Smooth muscle cell (in vitro differentiated cells): ENCODE measurements at regions not wholly inside any gene's neighbourhood (a gene's known extent, or its start where the extent isn't known, plus 50 kb on each side); places are given as distances from the start of the nearest gene placed in this dataset.

Source experiments
- DNase-seq: peaks from one replicate; lab custom pipeline; 2025; ENCODE audit not compliant: unreplicated experiment; lab: John Stamatoyannopoulos, UW
- H2AFZ ChIP-seq: fragments of 200-600 bp; sonication (generic); 2 replicates; pipeline ENCODE4 v1.6.0; 2016; ENCODE audit warnings: antibody characterized with exemption, low read depth, mild to moderate bottlenecking
- H3F3A ChIP-seq: fragments of 200-600 bp; sonication (generic); 2 replicates; pipeline ENCODE4 v1.6.0; 2017; ENCODE audit warnings: antibody characterized with exemption, low read depth
- H3K27ac ChIP-seq: fragments of 200-600 bp; sonication (generic); 2 replicates; pipeline ENCODE4 v1.5.1; 2016; ENCODE audit warnings: low read depth, mild to moderate bottlenecking
- H3K27me3 ChIP-seq: fragments of 200-600 bp; sonication (generic); 2 replicates; pipeline ENCODE4 v1.6.1; 2016; ENCODE audit warnings: low read depth, mild to moderate bottlenecking
- H3K36me3 ChIP-seq: fragments of 200-600 bp; sonication (generic); 2 replicates; pipeline ENCODE4 v1.5.1; 2016; ENCODE audit warnings: low read depth
- H3K4me1 ChIP-seq: fragments of 200-600 bp; sonication (generic); 2 replicates; pipeline ENCODE4 v1.5.1; 2016; ENCODE audit warnings: low read depth
- H3K4me2 ChIP-seq: fragments of 200-600 bp; sonication (generic); 2 replicates; pipeline ENCODE4 v1.6.0; 2016; ENCODE audit warnings: mild to moderate bottlenecking
- H3K4me3 ChIP-seq: fragments of 200-600 bp; sonication (generic); 2 replicates; pipeline ENCODE4 v1.5.1; 2016; ENCODE audit warnings: mild to moderate bottlenecking
- H3K79me2 ChIP-seq: fragments of 200-600 bp; sonication (generic); 2 replicates; pipeline ENCODE4 v1.6.0; 2016; ENCODE audit warnings: low read depth, mild to moderate bottlenecking
- H3K9ac ChIP-seq: fragments of 200-600 bp; sonication (generic); 2 replicates; pipeline ENCODE4 v1.6.0; 2016; ENCODE audit warnings: low read depth
- H3K9me3 ChIP-seq: fragments of 200-600 bp; sonication (generic); replicated peaks from 2 replicates; pipeline ENCODE4 v1.5.1; 2016; ENCODE audit warnings: low read depth
- H4K20me1 ChIP-seq: fragments of 200-600 bp; sonication (generic); 2 replicates; pipeline ENCODE4 v1.6.0; 2016; ENCODE audit warnings: low read depth
- CTCF ChIP-seq: fragments of 200-600 bp; sonication (generic); IDR thresholded peaks from 2 replicates; pipeline ENCODE4 v1.5.1; 2017; ENCODE audit warnings: borderline replicate concordance, mild to moderate bottlenecking, antibody characterized with exemption; ENCODE audit not compliant: insufficient read depth, poor library complexity, severe bottlenecking
- WGBS: methylation state at CpG from one replicate; pipeline ENCODE4 v1.1.7; 2016; ENCODE audit warnings: low lambda C conversion rate; 5-methylcytosine and 5-hydroxymethylcytosine counted together

GRCh38 chr4:174023641-174024040 is 259.8 kb downstream of the FBXO8 start:
- Histone ChIP-seq H3K36me3 (no peaks in the 10 kb centered on the region), H4K20me1 (no peaks in the 10 kb centered on the region), H3K9me3 (no peaks in the 10 kb centered on the region), H3K27ac (no peak overlapping the region), H3K79me2 (no peaks in the 10 kb centered on the region), H3K27me3 (no peaks in the 10 kb centered on the region), H3K4me1 (peaks cover 3% of the 10 kb centered on the region), H3F3A (no peaks in the 10 kb centered on the region), H3K9ac (no peak overlapping the region), H2AFZ (peak overlapping the region; percentile 74), H3K4me2 (no peak overlapping the region), H3K4me3 (no peak overlapping the region)
- DNase-seq, result no peak
- 59% methylated on average over 2 of the region's 2 CpGs for WGBS
- TF ChIP-seq CTCF, result no peak

- Histone ChIP-seq H3K27ac (peak overlapping the region; percentile 49), H2AFZ (no peak overlapping the region), H3K4me1 (no peaks in the 10 kb centered on the region), H3K9me3 (no peaks in the 10 kb centered on the region), H3K27me3 (no peaks in the 10 kb centered on the region), H3K4me2 (no peak overlapping the region), H3K36me3 (no peaks in the 10 kb centered on the region), H3K9ac (no peak overlapping the region), H4K20me1 (no peaks in the 10 kb centered on the region), H3K79me2 (no peaks in the 10 kb centered on the region), H3K4me3 (no peak overlapping the region), H3F3A (peaks cover 2% of the 10 kb centered on the region)
- WGBS, result 93% methylated on average over 7 of the region's 7 CpGs
- TF ChIP-seq CTCF, result no peak
- DNase-seq, result no peak
Measured at GRCh38 chr4:174018236-174018635, 265.2 kb downstream of the FBXO8 start.

- Histone ChIP-seq H4K20me1 (no peaks in the 10 kb centered on the region), H3K4me2 (peak overlapping the region; percentile 27), H3K9me3 (no peaks in the 10 kb centered on the region), H3K79me2 (no peaks in the 10 kb centered on the region), H2AFZ (no peak overlapping the region), H3K9ac (no peak overlapping the region), H3K4me3 (no peak overlapping the region), H3K36me3 (no peaks in the 10 kb centered on the region), H3K4me1 (peaks cover 4% of the 10 kb centered on the region), H3K27me3 (no peaks in the 10 kb centered on the region), H3F3A (peaks cover 13% of the 10 kb centered on the region), H3K27ac (peak overlapping the region; percentile 49)
- no peak for DNase-seq
- WGBS, result 75% methylated on average over 2 of the region's 2 CpGs
- TF ChIP-seq CTCF, result no peak
Measured at GRCh38 chr4:174016251-174016650, 267.2 kb downstream of the FBXO8 start.

GRCh38 chr4:174012886-174013259 is 270.6 kb downstream of the FBXO8 start:
- H3K27ac ChIP-seq, result peak overlapping the region; percentile 74

More at GRCh38 chr4:174012886-174013259, 270.6 kb downstream of the FBXO8 start:
- no peak for DNase-seq
- Histone ChIP-seq H3K27me3 (no peaks in the 10 kb centered on the region), H3K4me3 (no peak overlapping the region), H3K36me3 (no peaks in the 10 kb centered on the region), H3K9me3 (no peaks in the 10 kb centered on the region), H3F3A (peaks cover 13% of the 10 kb centered on the region), H3K4me2 (peak overlapping the region; percentile 77), H4K20me1 (no peaks in the 10 kb centered on the region), H3K79me2 (no peaks in the 10 kb centered on the region), H3K4me1 (peaks cover 4% of the 10 kb centered on the region), H3K9ac (no peak overlapping the region), H2AFZ (no peak overlapping the region)
- TF ChIP-seq CTCF, result no peak
